B cell (primary cell): ENCODE measurements at regions not wholly inside any gene's neighbourhood (a gene's known extent, or its start where the extent isn't known, plus 50 kb on each side); places are given as distances from the start of the nearest gene placed in this dataset.

Source experiments
- EZH2 ChIP-seq: IDR thresholded peaks from 2 replicates; pipeline ENCODE4 v1.6.1; 2012; ENCODE audit warnings: borderline replicate concordance, low read depth, mild to moderate bottlenecking, moderate library complexity, low read length; ENCODE audit not compliant: insufficient read depth, poor library complexity, severe bottlenecking
- TF ChIP-seq, protein P1 (sequence below): fragments of 200-600 bp; IDR thresholded peaks from one replicate; pipeline ENCODE4 v1.8.0; 2022; ENCODE audit warnings: antibody characterized with exemption, mild to moderate bottlenecking

DNA sequence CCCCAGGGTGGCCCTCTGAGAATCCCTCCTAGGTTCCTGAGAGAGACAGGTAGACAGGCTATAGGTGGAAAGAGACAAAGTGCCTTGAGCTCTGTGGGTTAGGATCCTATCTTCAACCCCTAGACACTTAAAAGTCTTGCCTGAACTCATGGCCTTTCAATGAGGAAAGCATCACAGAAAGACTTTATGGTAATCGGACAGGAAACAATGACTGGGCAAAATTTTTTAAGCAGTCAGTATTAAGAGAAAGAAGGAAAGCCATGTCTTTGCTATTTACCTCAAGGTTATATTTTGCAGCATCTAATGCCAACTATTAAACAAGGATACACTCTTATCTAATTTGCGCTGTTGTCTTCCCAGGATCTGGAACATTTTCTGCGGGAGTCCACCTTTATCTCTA is 93.2 kb downstream of the PCSK1 start:
- TF ChIP-seq, protein P1, sequence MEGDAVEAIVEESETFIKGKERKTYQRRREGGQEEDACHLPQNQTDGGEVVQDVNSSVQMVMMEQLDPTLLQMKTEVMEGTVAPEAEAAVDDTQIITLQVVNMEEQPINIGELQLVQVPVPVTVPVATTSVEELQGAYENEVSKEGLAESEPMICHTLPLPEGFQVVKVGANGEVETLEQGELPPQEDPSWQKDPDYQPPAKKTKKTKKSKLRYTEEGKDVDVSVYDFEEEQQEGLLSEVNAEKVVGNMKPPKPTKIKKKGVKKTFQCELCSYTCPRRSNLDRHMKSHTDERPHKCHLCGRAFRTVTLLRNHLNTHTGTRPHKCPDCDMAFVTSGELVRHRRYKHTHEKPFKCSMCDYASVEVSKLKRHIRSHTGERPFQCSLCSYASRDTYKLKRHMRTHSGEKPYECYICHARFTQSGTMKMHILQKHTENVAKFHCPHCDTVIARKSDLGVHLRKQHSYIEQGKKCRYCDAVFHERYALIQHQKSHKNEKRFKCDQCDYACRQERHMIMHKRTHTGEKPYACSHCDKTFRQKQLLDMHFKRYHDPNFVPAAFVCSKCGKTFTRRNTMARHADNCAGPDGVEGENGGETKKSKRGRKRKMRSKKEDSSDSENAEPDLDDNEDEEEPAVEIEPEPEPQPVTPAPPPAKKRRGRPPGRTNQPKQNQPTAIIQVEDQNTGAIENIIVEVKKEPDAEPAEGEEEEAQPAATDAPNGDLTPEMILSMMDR: no peak
- no peak for TF ChIP-seq EZH2
